DOHH2 (cell line): ENCODE measurements at regions not wholly inside any gene's neighbourhood (a gene's known extent, or its start where the extent isn't known, plus 50 kb on each side); places are given as distances from the start of the nearest gene placed in this dataset.

Experiments
- EZH2phosphoT487 ChIP-seq: fragments of 200-600 bp; sonication (generic); IDR thresholded peaks from 2 replicates; pipeline ENCODE4 v1.6.1; 2017; ENCODE audit warnings: borderline replicate concordance, mild to moderate bottlenecking, antibody characterized with exemption, low read length, moderate library complexity, mixed read lengths
- TF ChIP-seq, protein P1 (sequence below): fragments of 200-600 bp; sonication (generic); IDR thresholded peaks from one replicate; pipeline ENCODE4 v1.5.1; 2014; ENCODE audit warnings: antibody characterized with exemption, mild to moderate bottlenecking, low read depth, low read length; ENCODE audit not compliant: poor library complexity, severe bottlenecking

GRCh38 chr3:89699229-89699628, 591.8 kb downstream of the EPHA3 start:
- TF ChIP-seq, protein P1, sequence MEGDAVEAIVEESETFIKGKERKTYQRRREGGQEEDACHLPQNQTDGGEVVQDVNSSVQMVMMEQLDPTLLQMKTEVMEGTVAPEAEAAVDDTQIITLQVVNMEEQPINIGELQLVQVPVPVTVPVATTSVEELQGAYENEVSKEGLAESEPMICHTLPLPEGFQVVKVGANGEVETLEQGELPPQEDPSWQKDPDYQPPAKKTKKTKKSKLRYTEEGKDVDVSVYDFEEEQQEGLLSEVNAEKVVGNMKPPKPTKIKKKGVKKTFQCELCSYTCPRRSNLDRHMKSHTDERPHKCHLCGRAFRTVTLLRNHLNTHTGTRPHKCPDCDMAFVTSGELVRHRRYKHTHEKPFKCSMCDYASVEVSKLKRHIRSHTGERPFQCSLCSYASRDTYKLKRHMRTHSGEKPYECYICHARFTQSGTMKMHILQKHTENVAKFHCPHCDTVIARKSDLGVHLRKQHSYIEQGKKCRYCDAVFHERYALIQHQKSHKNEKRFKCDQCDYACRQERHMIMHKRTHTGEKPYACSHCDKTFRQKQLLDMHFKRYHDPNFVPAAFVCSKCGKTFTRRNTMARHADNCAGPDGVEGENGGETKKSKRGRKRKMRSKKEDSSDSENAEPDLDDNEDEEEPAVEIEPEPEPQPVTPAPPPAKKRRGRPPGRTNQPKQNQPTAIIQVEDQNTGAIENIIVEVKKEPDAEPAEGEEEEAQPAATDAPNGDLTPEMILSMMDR = no peak
- TF ChIP-seq EZH2phosphoT487 = no peak
